Adrenal gland (tissue), 5 donors: ENCODE measurements at regions not wholly inside any gene's neighbourhood (a gene's known extent, or its start where the extent isn't known, plus 50 kb on each side); places are given as distances from the start of the nearest gene placed in this dataset.

Experiments
- POLR2A ChIP-seq, 2 donors: fragments of 450-650 bp; IDR thresholded peaks; one replicate each; pipeline ENCODE4 v1.6.1; 2017; ENCODE audit warnings: antibody characterized with exemption in 2 of 2, mild to moderate bottlenecking in 2 of 2, moderate library complexity in 1 of 2
- TF ChIP-seq, protein P1 (sequence below), 6 experiments: fragments of 450-650 bp in 4 of 6; fragments of 200-600 bp in 2 of 6; sonication (generic) in 1 of 6; IDR thresholded peaks; 1 replicate in 5 of 6; 2 replicates in 1 of 6; pipeline versions ENCODE4 v1.5.1 to v1.8.0; 2016 to 2021; ENCODE audit warnings: antibody characterized with exemption in 6 of 6, mild to moderate bottlenecking in 2 of 6, moderate library complexity in 1 of 6
- donor health status: DM: no; HTN: no; CAD: no.

DNA sequence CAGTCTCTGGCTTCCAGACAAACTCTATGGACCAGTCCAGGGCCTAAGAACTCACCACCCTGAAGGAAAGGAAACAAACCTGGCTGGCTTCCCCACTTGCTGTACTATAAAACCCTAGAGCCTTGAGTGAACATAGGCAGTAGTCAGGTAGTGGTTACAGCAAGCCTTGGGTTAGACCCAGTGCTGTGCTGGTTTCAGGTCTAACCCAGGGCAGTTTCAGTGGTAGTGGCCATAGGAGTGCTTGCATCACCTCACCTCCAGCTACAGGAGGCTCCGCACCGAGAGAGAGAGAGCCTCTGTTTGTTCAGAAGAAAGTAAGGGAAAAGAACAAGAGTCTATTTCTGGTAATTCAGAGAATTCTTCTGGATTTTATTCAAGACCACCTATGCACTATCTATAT is 714.1 kb upstream of the CDH10 start:
- TF ChIP-seq, protein P1, sequence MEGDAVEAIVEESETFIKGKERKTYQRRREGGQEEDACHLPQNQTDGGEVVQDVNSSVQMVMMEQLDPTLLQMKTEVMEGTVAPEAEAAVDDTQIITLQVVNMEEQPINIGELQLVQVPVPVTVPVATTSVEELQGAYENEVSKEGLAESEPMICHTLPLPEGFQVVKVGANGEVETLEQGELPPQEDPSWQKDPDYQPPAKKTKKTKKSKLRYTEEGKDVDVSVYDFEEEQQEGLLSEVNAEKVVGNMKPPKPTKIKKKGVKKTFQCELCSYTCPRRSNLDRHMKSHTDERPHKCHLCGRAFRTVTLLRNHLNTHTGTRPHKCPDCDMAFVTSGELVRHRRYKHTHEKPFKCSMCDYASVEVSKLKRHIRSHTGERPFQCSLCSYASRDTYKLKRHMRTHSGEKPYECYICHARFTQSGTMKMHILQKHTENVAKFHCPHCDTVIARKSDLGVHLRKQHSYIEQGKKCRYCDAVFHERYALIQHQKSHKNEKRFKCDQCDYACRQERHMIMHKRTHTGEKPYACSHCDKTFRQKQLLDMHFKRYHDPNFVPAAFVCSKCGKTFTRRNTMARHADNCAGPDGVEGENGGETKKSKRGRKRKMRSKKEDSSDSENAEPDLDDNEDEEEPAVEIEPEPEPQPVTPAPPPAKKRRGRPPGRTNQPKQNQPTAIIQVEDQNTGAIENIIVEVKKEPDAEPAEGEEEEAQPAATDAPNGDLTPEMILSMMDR (IDR thresholded peaks at IDR 0.05) = no peak
- TF ChIP-seq POLR2A (IDR thresholded peaks at IDR 0.05) = no peak
